GM12878 (cell line): ENCODE measurements at regions not wholly inside any gene's neighbourhood (a gene's known extent, or its start where the extent isn't known, plus 50 kb on each side); places are given as distances from the start of the nearest gene placed in this dataset.

Experiments
- ATAC-seq: fragments of 200-7000 bp; cut with Tn5 transposase; 3 replicates; pipeline ENCODE4 v1.9.1; 2020; ENCODE audit warnings: mild to moderate bottlenecking, moderate library complexity
- BruUV-seq: library from RNA; stranded (reverse); fragments of 400-500 nt; replicated peaks from 2 replicates; lab custom pipeline; 2021; lab: Mats Ljungman, UMichigan
- CTCF ChIA-PET: fragments of 300-600 bp; sonication (Branson Sonifier 250); formaldehyde crosslinking; extraction: SDS; loops from one replicate; lab custom pipeline; 2021; ENCODE audit warnings: inconsistent platforms; lab: Yijun Ruan, JAX
- POLR2A ChIA-PET: fragments of 350-600 bp; formaldehyde crosslinking; extraction: SDS; loops from one replicate; lab custom pipeline; 2021; ENCODE audit warnings: inconsistent platforms; lab: Charles Lee
- RAD21 ChIA-PET: fragments of 300-600 bp; sonication (Branson Sonifier 250); formaldehyde crosslinking; loops from one replicate; lab custom pipeline; 2023; ENCODE audit warnings: antibody characterized with exemption; ENCODE audit not compliant: unreplicated experiment; lab: Charles Lee
- SMC1A ChIA-PET: fragments of 300-600 bp; sonication (Branson Sonifier 250); formaldehyde crosslinking; loops from one replicate; lab custom pipeline; 2023; ENCODE audit not compliant: unreplicated experiment, uncharacterized antibody; lab: Charles Lee
- DNase-seq: peaks from one replicate; pipeline ENCODE4 v3.0.0-alpha.2; 2011; ENCODE audit warnings: low read depth, low spot score
- FAIRE-seq: peaks from 3 replicates; lab custom pipeline; 2011; peaks lifted over from hg19 to GRCh38; lab: Jason Lieb, UNC
- H2AFZ ChIP-seq: 2 replicates; pipeline ENCODE4 v1.6.0; 2011; ENCODE audit warnings: low read depth, low read length, control low read depth; ENCODE audit not compliant: control insufficient read depth
- H3K27ac ChIP-seq: 2 replicates; pipeline ENCODE4 v1.5.1; 2011; ENCODE audit warnings: control low read depth; ENCODE audit not compliant: control insufficient read depth, insufficient read depth
- H3K27me3 ChIP-seq, 2 experiments: replicated peaks in 1 of 2; 2 replicates each; pipeline versions ENCODE4 v1.6.0 to v1.6.1; 2011; ENCODE audit warnings: low read length in 1 of 2; ENCODE audit not compliant: control insufficient read depth in 2 of 2, insufficient read depth in 2 of 2
- H3K36me3 ChIP-seq, 2 experiments: 2 replicates each; pipeline ENCODE4 v1.5.1; 2011; ENCODE audit warnings: low read length in 1 of 2; ENCODE audit not compliant: control insufficient read depth in 2 of 2, insufficient read depth in 2 of 2
- H3K4me1 ChIP-seq: 2 replicates; pipeline ENCODE4 v1.6.1; 2011; ENCODE audit warnings: mild to moderate bottlenecking, low read length, moderate library complexity, mixed read lengths; ENCODE audit not compliant: control insufficient read depth, insufficient read depth
- H3K4me2 ChIP-seq: 2 replicates; pipeline ENCODE4 v1.6.0; 2011; ENCODE audit warnings: control low read depth; ENCODE audit not compliant: control insufficient read depth, insufficient read depth
- H3K4me3 ChIP-seq: fragments of 200-600 bp; sonication (generic); 2 replicates; pipeline ENCODE4 v1.5.1; 2016
- H3K79me2 ChIP-seq: 2 replicates; pipeline ENCODE4 v1.6.0; 2011; ENCODE audit warnings: low read length; ENCODE audit not compliant: control insufficient read depth, insufficient read depth
- H3K9ac ChIP-seq: 2 replicates; pipeline ENCODE4 v1.8.0; 2011; ENCODE audit warnings: low read length, control low read depth, mixed read lengths; ENCODE audit not compliant: control insufficient read depth, insufficient read depth
- H3K9me3 ChIP-seq: replicated peaks from 3 replicates; pipeline ENCODE4 v1.5.1; 2011; ENCODE audit warnings: mild to moderate bottlenecking, low read length; ENCODE audit not compliant: control insufficient read depth, insufficient read depth
- H4K20me1 ChIP-seq: 2 replicates; pipeline ENCODE4 v1.6.0; 2011; ENCODE audit not compliant: control insufficient read depth, insufficient read depth
- BRCA1 ChIP-seq: IDR thresholded peaks from 2 replicates; pipeline ENCODE4 v1.6.1; 2011; ENCODE audit warnings: low read depth, low read length, improper control_type of control experiment
- CTCF ChIP-seq, 3 experiments: IDR thresholded peaks in 2 of 3; conservative IDR thresholded peaks in 1 of 3; 2 replicates each; pipeline ENCODE4 v1.5.1; 2011; ENCODE audit warnings: low read depth in 3 of 3, low read length in 3 of 3, mild to moderate bottlenecking in 3 of 3, control low read depth in 2 of 3, moderate library complexity in 2 of 3, inconsistent platforms in 1 of 3, mixed read lengths in 1 of 3; ENCODE audit not compliant: control insufficient read depth in 2 of 3, insufficient read depth in 1 of 3; ENCODE audit errors: extremely low read depth in 1 of 3
- IRF5 ChIP-seq: fragments of 450-650 bp; IDR thresholded peaks from 2 replicates; pipeline ENCODE4 v1.6.1; 2017; ENCODE audit warnings: borderline replicate concordance
- JUNB ChIP-seq: IDR thresholded peaks from 2 replicates; pipeline ENCODE4 v1.6.1; 2016; ENCODE audit warnings: antibody characterized with exemption, mild to moderate bottlenecking
- MLLT1 ChIP-seq: fragments of 450-650 bp; IDR thresholded peaks from 2 replicates; pipeline ENCODE4 v1.6.1; 2016; ENCODE audit warnings: mild to moderate bottlenecking
- MXI1 ChIP-seq: fragments of 150-350 bp; IDR thresholded peaks from 2 replicates; pipeline ENCODE4 v1.6.1; 2011; ENCODE audit warnings: low read depth, mild to moderate bottlenecking, inconsistent platforms, low read length, improper control_type of control experiment
- NRF1 ChIP-seq: conservative IDR thresholded peaks from 2 replicates; pipeline ENCODE4 v1.6.1; 2011; ENCODE audit warnings: mild to moderate bottlenecking, low read depth, low read length, improper control_type of control experiment
- PML ChIP-seq: IDR thresholded peaks from 2 replicates; pipeline ENCODE4 v1.6.1; 2012; ENCODE audit warnings: low read length, inconsistent platforms
- SREBF1 ChIP-seq: IDR thresholded peaks from 2 replicates; pipeline ENCODE4 v1.6.1; 2012; ENCODE audit warnings: mild to moderate bottlenecking, low read length
- ZNF207 ChIP-seq: fragments of 450-650 bp; IDR thresholded peaks from 2 replicates; pipeline ENCODE4 v1.6.1; 2014; ENCODE audit warnings: antibody characterized with exemption, mild to moderate bottlenecking, borderline replicate concordance
- ZNF687 ChIP-seq: fragments of 450-650 bp; IDR thresholded peaks from 2 replicates; pipeline ENCODE4 v1.6.1; 2017; ENCODE audit warnings: mild to moderate bottlenecking, moderate library complexity
- WGBS: methylation state at CpG from one replicate; pipeline ENCODE4 v1.1.6; 2016; ENCODE audit warnings: low lambda C conversion rate; ENCODE audit not compliant: insufficient replicate concordance, insufficient coverage; ENCODE audit errors: missing lambda C conversion rate; 5-methylcytosine and 5-hydroxymethylcytosine counted together
- in situ Hi-C: fragments of 300-500 bp; cut with MboI; formaldehyde crosslinking; loops from 9 replicates; pipeline ENCODE4 v1.14.3; 2018; ENCODE audit warnings: mixed read lengths
- intact Hi-C: fragments of 100-400 bp; cut with micrococcal nuclease; formaldehyde crosslinking; loops from one replicate; pipeline ENCODE4 v1.14.2; 2022; ENCODE audit not compliant: unreplicated experiment

- Histone ChIP-seq H2AFZ (no peak overlapping the region), H3K4me2 (no peak overlapping the region), H3K4me1 (no peaks in the 10 kb centered on the region), H3K36me3 (no peaks in the 10 kb centered on the region), H3K4me3 (no peak overlapping the region), H3K9ac (no peak overlapping the region)
- intact Hi-C loops = no loop called here
- 16% methylated on average over 5 of the region's 5 CpGs for WGBS
- TF ChIP-seq ZNF207 (no peak), SREBF1 (no peak), ZNF687 (no peak), PML (no peak), JUNB (no peak), BRCA1 (no peak), NRF1 (no peak), MLLT1 (no peak), MXI1 (no peak), IRF5 (no peak), CTCF (IDR thresholded peaks at IDR 0.05 in 2 of 3, conservative IDR thresholded peaks at IDR 0.05 in 1 of 3; ENCODE audit: control insufficient read depth in 2 of 3, extremely low read depth in 1 of 3, insufficient read depth in 1 of 3, low read depth in 3 of 3, low read length in 3 of 3) (no peak)
- TF ChIP-seq, all 136 proteins: peak for 0
- ChIA-PET SMC1A (no interaction called here), RAD21 (no interaction called here), POLR2A (no interaction called here), CTCF (no interaction called here)
- no peak for DNase-seq
- Histone ChIP-seq H3K79me2 (no peaks in the 10 kb centered on the region), H3K9me3 (no peaks in the 10 kb centered on the region; the same call in 2 of the 3 replicates), H4K20me1 (no peaks in the 10 kb centered on the region), H3K27ac (no peak overlapping the region), H3K27me3 (no peaks in the 10 kb centered on the region; a peak in 3 of 4 replicates)
- no peak for ATAC-seq
- in situ Hi-C loops = no loop called here
- BruUV-seq = no TSS peak
- no peak for FAIRE-seq
Observed at GRCh38 chrX:39805825-39806224, 291.9 kb downstream of the BCOR start.
